HG03103 (cell line): ENCODE measurements at regions not wholly inside any gene's neighbourhood (a gene's known extent, or its start where the extent isn't known, plus 50 kb on each side); places are given as distances from the start of the nearest gene placed in this dataset.
"Not testable (repeated sequence)": the region's sequence is repeated elsewhere in the genome, so short reads cannot be mapped to it uniquely, and the experiment has no call there.

Source experiments
- ATAC-seq: cut with Tn5 transposase; IDR thresholded peaks from one replicate; pipeline ENCODE4 v1.9.1; 2021; ENCODE audit warnings: low read depth; ENCODE audit not compliant: unreplicated experiment

GRCh38 chr17:72175787-72176515, 55.1 kb downstream of the SOX9 start:
- ATAC-seq = no peak

GRCh38 chr17:72176516-72176851, 55.7 kb downstream of the SOX9 start:
- no peak for ATAC-seq

GRCh38 chr17:72176951-72177660, 56.3 kb downstream of the SOX9 start:
- no peak for ATAC-seq

DNA sequence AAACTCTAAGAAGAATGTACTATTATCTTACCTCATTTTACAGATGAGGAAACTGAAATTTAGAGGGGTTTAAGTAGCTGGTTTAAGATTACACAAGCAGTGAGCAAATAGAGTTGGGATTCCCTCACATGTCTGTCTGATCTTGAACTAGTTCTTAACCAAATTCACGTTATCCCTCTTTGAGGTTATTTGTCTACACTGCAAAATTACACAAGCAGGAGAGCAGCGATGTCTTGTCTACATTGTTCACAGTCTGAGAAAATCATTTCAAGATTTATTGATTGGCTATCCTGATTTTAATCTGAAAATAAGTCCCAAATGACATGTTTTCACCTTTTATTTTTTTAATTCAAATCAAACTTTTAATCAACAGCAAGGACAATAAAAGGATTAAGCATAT, 56.9 kb downstream of the SOX9 start:
- no peak for ATAC-seq

- no peak for ATAC-seq
Measured at GRCh38 chr17:72182371-72182873, 61.6 kb downstream of the SOX9 start.

GRCh38 chr17:72183194-72183685, 62.4 kb downstream of the SOX9 start:
- ATAC-seq = no peak

GRCh38 chr17:72184805-72185204, 64.0 kb downstream of the SOX9 start:
- ATAC-seq = no peak

- ATAC-seq = no peak
Measured at GRCh38 chr17:72185564-72185963, 64.7 kb downstream of the SOX9 start.

DNA sequence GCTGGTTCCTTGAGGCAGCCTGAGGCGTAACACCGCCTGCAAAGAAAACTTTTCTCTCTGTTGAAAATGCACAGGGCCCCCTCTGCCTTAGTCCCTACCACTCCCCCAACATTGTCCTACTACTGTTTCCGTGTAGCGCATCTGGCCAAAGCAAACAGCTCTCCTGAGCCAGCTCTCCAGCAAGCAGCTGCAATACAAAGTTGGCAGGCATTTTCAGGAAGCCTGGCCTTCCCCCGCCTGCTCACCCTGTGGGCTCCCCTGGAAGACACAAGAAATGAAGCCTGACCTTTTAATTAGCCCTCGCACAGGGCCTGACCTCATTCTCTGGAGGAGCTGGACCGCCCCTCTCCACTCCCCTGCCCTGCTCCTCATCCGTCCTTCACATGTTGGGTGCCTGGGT, 66.7 kb downstream of the SOX9 start:
- no peak for ATAC-seq

GRCh38 chr17:72188801-72189200, 68.0 kb downstream of the SOX9 start:
- ATAC-seq = no peak

GRCh38 chr17:72189768-72190593, 69.2 kb downstream of the SOX9 start:
- ATAC-seq = peak; percentile 47

- no peak for ATAC-seq
Measured at GRCh38 chr17:72191356-72191755, 70.5 kb downstream of the SOX9 start.

DNA sequence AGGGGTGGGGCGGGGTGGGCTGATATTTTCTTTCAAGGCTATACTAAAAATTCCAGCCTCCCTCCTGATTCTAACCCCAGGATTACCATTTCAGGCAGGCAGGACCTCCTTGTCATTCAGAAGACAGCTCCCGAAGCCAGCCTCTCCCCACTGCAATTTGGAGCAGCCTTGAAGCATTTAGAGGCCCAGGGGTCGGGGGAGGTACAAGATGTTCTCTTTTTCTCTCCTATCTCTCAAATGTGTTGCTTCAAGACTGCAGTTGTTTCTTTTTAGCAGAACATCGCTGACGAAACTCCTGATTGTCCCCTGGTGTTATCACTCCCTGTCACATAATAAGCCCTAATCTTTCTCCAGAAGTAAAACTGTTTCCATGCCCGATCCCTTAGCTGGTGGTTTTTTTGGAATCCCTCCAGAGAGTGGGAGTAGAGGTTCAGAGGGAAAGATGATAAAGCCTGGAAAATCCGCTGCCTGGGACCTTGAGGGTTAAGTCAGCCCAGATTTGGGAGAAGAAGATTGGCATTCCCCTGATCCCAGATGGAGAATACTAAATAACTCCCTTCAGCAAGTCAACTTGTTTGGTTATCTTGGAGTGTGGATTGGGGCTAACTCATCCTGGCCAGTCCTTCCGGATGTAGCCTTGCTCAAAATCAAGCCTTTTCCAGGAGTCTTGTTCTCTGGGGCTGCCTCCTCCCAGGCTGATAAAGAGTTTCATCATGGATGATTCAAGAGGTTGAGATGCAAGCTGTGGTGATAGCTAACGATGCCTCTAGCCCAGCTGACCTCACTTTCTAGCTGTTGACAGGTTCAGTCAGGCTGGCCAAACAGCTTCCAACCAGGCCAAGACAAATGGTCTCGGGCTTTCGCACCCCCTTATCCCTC, 71.3 kb downstream of the SOX9 start:
- ATAC-seq = no peak

DNA sequence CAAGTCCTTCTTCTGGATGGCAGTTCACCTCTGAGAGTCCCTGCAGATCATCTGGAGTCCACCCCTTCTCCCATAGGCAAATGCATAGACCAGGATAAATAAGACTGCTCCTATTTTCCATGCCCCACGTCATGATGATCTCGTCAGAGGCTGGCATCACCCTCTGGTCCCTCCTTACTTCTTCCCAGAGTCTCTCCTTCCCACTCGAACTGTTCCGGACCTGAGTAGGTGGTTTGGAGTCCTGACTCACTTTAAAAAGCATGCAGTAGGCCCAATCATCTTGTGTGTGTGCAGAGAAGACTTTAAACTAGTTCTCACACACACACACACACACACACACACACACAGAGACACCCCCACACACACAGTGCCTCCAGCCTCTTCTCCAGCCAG, 72.0 kb downstream of the SOX9 start:
- ATAC-seq = no peak

- ATAC-seq = no peak
Measured at GRCh38 chr17:72193391-72194106, 72.7 kb downstream of the SOX9 start.

DNA sequence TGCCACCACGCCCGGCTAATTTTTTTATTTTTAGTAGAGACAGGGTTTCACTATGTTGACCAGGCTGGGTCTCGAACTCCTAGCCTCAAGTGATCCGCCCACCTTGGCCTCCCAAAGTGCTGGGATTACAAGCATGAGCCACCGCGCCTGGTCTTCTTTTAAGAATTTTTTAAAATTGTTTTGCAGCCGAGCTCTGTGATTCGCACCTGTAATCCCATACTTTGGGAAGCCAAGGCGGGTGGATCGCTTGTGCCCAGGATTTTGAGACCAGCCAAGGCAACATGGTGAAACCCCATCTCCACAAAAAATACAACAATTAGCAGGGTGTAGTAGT, 73.3 kb downstream of the SOX9 start:
- ATAC-seq = not testable (repeated sequence)

- ATAC-seq = no peak
Measured at GRCh38 chr17:72199256-72199655, 78.4 kb downstream of the SOX9 start.

DNA sequence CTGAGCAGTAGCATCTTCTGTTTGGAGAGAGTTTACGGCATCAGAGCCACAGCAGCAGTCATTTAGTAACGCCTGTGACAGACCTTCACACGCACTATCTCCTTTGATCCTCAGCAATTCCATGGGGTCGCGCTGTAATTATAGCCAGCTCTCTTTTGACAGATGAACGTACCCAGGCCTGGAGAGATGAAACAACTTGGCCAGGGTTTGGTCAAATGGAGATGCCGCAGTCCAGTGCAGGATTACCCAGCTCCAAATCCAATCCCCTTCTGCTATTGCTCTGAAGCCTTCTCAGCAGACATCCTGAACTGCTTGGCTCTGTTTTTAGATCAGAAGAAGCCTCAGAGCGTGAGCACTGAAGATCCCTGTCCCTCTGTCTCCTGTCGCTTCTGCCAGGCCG, 83.9 kb downstream of the SOX9 start:
- ATAC-seq = no peak

GRCh38 chr17:72205357-72205756, 84.5 kb downstream of the SOX9 start:
- no peak for ATAC-seq

GRCh38 chr17:72205822-72206221, 85.0 kb downstream of the SOX9 start:
- no peak for ATAC-seq
